ENCODE measurements at regions not wholly inside any gene's neighbourhood (a gene's known extent, or its start where the extent isn't known, plus 50 kb on each side); places are given as distances from the start of the nearest gene placed in this dataset.

DNA sequence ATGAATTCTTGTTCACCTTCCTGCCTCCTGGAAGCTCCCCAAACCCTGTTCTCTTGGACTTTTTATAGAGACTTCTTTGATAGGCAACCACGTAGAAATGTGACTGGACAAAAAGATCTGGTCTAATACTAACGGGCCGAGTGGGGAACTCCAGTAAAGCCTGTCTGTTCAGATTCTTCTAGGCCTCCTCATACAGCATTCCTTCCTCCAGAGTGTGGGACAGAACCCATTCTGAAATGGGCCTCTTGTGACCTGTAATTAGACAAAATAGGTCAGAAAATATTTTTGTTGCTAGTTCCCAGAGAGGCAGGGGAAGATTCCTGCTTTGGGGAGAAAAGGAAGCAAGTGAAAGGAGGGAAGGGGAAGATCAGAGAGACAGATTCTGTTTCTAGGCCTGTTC, 374.3 kb downstream of the CDH26 start:
- TF ChIP-seq, protein P1, sequence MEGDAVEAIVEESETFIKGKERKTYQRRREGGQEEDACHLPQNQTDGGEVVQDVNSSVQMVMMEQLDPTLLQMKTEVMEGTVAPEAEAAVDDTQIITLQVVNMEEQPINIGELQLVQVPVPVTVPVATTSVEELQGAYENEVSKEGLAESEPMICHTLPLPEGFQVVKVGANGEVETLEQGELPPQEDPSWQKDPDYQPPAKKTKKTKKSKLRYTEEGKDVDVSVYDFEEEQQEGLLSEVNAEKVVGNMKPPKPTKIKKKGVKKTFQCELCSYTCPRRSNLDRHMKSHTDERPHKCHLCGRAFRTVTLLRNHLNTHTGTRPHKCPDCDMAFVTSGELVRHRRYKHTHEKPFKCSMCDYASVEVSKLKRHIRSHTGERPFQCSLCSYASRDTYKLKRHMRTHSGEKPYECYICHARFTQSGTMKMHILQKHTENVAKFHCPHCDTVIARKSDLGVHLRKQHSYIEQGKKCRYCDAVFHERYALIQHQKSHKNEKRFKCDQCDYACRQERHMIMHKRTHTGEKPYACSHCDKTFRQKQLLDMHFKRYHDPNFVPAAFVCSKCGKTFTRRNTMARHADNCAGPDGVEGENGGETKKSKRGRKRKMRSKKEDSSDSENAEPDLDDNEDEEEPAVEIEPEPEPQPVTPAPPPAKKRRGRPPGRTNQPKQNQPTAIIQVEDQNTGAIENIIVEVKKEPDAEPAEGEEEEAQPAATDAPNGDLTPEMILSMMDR (IDR thresholded peaks at IDR 0.05; ENCODE audit: control extremely low read depth, extremely low read depth): no peak
- ATAC-seq (ENCODE audit: insufficient read depth, low FRiP score) (no peak), DNase-seq (peak in 2 of 3 donors; percentile 7 to 38)
- Histone ChIP-seq H3K9ac (ENCODE audit: insufficient read depth in 1 of 2, low read length in 2 of 2) (no peak overlapping the region), H3K4me3 (no peak overlapping the region), H3K27me3 (ENCODE audit: control insufficient read depth in 3 of 3, insufficient read depth in 3 of 3, low read length in 2 of 3) (no peaks in the 10 kb centered on the region), H3K9me3 (ENCODE audit: control insufficient read depth in 4 of 4, insufficient read depth in 3 of 4, low read length in 3 of 4) (no peaks in the 10 kb centered on the region), H3K4me1 (ENCODE audit: control insufficient read depth in 5 of 5, insufficient read depth in 5 of 5, low read length in 5 of 5) (no peaks in the 10 kb centered on the region), H3K27ac (ENCODE audit: low read depth in 1 of 2, low read length in 1 of 2) (no peak overlapping the region), H3K36me3 (ENCODE audit: control insufficient read depth in 4 of 4, insufficient read depth in 4 of 4, low read length in 4 of 4) (no peaks in the 10 kb centered on the region)
- WGBS, 2 donors: 68 to 89% methylated on average over 3 of the region's 3 CpGs

DNA sequence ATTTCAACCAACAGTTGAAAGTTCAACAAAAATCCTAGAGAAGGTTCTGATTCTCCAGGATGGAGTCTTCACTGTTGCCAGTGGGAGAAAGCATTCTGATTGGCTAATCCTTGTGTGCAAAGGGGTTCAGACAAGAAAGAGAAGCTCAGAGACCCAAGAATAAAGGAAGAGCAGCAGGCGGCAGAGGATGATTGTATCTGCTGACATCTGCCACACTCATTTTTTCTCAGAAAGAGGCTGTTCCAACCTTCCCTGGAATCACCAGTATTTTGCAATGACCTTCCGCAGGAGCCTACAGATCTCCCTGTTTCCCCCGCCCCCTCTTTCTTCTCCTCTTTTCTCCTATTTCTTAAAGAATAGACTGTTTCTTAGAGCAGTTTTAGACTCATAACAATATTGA, 376.7 kb downstream of the CDH26 start:
- 91 to 93% methylated on average over 3 of the region's 3 CpGs for WGBS, 2 donors

DNA sequence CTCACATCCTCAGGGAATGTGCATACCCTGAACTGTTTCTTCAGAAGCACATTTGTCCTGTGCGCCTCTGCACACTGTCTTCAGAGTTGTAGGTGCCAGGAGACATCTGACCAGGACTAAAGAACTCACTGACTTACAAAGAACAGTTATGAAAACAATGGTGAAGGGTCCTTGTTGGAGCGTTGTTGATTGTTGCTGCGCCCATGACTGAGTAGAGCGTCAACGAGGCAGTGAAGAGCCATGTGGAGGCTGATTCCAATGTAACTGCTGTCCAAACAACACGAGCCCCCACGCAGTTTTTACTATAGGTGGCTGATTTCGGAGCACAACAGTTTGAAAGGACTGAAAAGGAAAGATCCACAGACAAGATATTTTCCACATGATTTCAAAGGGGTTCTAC, 380.3 kb downstream of the CDH26 start:
- DNase-seq (no peak), ATAC-seq (ENCODE audit: insufficient read depth, low FRiP score) (no peak)
- Histone ChIP-seq H3K27me3 (ENCODE audit: control insufficient read depth in 3 of 3, insufficient read depth in 3 of 3, low read length in 2 of 3) (no peaks in the 10 kb centered on the region), H3K9ac (ENCODE audit: insufficient read depth in 1 of 2, low read length in 2 of 2) (no peak overlapping the region), H3K27ac (ENCODE audit: low read depth in 1 of 2, low read length in 1 of 2) (no peak overlapping the region), H3K4me3 (no peak overlapping the region), H3K9me3 (ENCODE audit: control insufficient read depth in 4 of 4, insufficient read depth in 3 of 4, low read length in 3 of 4) (peaks cover 0 to 4% (median 0%) of the 10 kb centered on the region in 4 donors), H3K4me1 (ENCODE audit: control insufficient read depth in 5 of 5, insufficient read depth in 5 of 5, low read length in 5 of 5) (no peaks in the 10 kb centered on the region), H3K36me3 (ENCODE audit: control insufficient read depth in 4 of 4, insufficient read depth in 4 of 4, low read length in 4 of 4) (no peaks in the 10 kb centered on the region)
- 80 to 95% methylated on average over 8 of the region's 8 CpGs for WGBS, 2 donors
- TF ChIP-seq, protein P1 (IDR thresholded peaks at IDR 0.05; ENCODE audit: control extremely low read depth, extremely low read depth): no peak

More for the DNA sequence above, 376.7 kb downstream of the CDH26 start:
- Histone ChIP-seq H3K4me1 (ENCODE audit: control insufficient read depth in 5 of 5, insufficient read depth in 5 of 5, low read length in 5 of 5) (no peaks in the 10 kb centered on the region), H3K4me3 (no peak overlapping the region), H3K36me3 (ENCODE audit: control insufficient read depth in 4 of 4, insufficient read depth in 4 of 4, low read length in 4 of 4) (no peaks in the 10 kb centered on the region), H3K27ac (ENCODE audit: low read depth in 1 of 2, low read length in 1 of 2) (no peak overlapping the region), H3K9ac (ENCODE audit: insufficient read depth in 1 of 2, low read length in 2 of 2) (no peak overlapping the region), H3K9me3 (ENCODE audit: control insufficient read depth in 4 of 4, insufficient read depth in 3 of 4, low read length in 3 of 4) (no peaks in the 10 kb centered on the region), H3K27me3 (ENCODE audit: control insufficient read depth in 3 of 3, insufficient read depth in 3 of 3, low read length in 2 of 3) (no peaks in the 10 kb centered on the region)
- no peak for DNase-seq
- ATAC-seq (ENCODE audit: insufficient read depth, low FRiP score): no peak
- TF ChIP-seq, protein P1 (IDR thresholded peaks at IDR 0.05; ENCODE audit: control extremely low read depth, extremely low read depth): no peak

DNA sequence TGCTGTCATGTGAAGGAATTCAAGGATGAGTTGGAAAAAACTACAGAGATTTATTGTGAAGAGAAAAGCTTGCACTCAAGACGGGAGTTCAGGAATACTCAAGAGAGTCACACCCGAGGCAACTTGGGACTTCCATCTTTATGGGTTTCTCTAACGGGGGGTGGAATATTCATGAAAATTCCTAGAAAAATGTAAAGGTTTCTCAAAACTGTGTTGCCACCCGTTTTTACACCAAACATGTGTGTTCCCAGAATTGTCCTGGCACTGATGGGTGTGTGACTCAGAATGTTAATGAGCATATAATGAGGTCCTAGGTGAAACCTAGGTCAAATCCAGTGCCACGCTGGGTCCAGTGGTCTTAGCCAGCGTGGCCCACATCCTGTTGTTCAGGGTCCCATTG, 381.5 kb downstream of the CDH26 start:
- Histone ChIP-seq H3K4me1 (ENCODE audit: control insufficient read depth in 5 of 5, insufficient read depth in 5 of 5, low read length in 5 of 5) (no peaks in the 10 kb centered on the region), H3K4me3 (no peak overlapping the region), H3K27ac (ENCODE audit: low read depth in 1 of 2, low read length in 1 of 2) (no peak overlapping the region), H3K27me3 (ENCODE audit: control insufficient read depth in 3 of 3, insufficient read depth in 3 of 3, low read length in 2 of 3) (no peaks in the 10 kb centered on the region), H3K36me3 (ENCODE audit: control insufficient read depth in 4 of 4, insufficient read depth in 4 of 4, low read length in 4 of 4) (no peaks in the 10 kb centered on the region), H3K9me3 (ENCODE audit: control insufficient read depth in 4 of 4, insufficient read depth in 3 of 4, low read length in 3 of 4) (peaks cover 0 to 4% (median 0%) of the 10 kb centered on the region in 4 donors), H3K9ac (ENCODE audit: insufficient read depth in 1 of 2, low read length in 2 of 2) (no peak overlapping the region)
- ATAC-seq (ENCODE audit: insufficient read depth, low FRiP score) (no peak), DNase-seq (no peak)
- WGBS, 2 donors: 81 to 86% methylated on average over 6 of the region's 6 CpGs
- TF ChIP-seq, protein P1 (IDR thresholded peaks at IDR 0.05; ENCODE audit: control extremely low read depth, extremely low read depth): no peak

Measured in lung (tissue), 11 donors.